Activated CD8-positive, alpha-beta memory T cell treated with anti-CD3 and anti-CD28 coated beads, Interleukin-2, amount 50 U/mL, for 1 hour (primary cell): ENCODE measurements at regions not wholly inside any gene's neighbourhood (a gene's known extent, or its start where the extent isn't known, plus 50 kb on each side); places are given as distances from the start of the nearest gene placed in this dataset.

Source experiments
- DNase-seq: peaks from one replicate; pipeline ENCODE4 v3.0.0-alpha.2; 2020; ENCODE audit errors: extremely low read depth

DNA sequence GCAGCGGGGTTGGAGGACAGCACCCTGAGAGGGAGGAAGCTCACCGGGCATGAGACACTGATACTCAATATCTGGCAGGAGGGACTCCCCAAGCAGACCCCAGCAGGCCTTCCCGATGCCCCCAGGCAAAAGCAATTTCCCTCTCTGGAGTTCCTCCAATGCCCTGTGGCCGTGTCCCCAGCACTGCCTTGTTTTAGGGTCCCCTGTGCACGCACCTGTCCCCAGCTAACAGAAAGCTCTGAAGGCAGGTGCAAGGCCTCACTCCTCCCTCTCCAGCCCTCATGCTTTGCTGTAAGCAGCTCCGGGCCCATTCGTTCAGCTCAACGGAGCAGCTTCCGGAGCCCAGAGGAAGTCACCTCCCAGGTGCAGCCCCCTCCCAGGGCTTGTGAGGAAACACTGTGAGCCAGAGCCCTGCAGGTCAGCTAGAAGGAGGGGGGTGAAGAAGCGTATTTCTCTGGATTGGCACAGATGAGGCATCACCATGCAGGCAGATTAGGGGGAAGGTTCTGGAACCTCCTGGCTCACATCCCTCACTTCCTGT, 50.3 kb upstream of the ID2 start:
- no peak for DNase-seq
